NB4 (cell line): ENCODE measurements at regions not wholly inside any gene's neighbourhood (a gene's known extent, or its start where the extent isn't known, plus 50 kb on each side); places are given as distances from the start of the nearest gene placed in this dataset.

Experiments
- CTCF ChIP-seq: IDR thresholded peaks from one replicate; pipeline ENCODE4 v1.5.1; 2012; ENCODE audit warnings: low read depth, low read length
- MAX ChIP-seq: IDR thresholded peaks from 2 replicates; pipeline ENCODE4 v1.6.1; 2011; ENCODE audit warnings: low read depth, low read length
- MYC ChIP-seq: IDR thresholded peaks from 2 replicates; pipeline ENCODE4 v1.6.1; 2011; ENCODE audit warnings: low read depth, low read length
- POLR2A ChIP-seq: IDR thresholded peaks from 2 replicates; pipeline ENCODE4 v1.6.1; 2011; ENCODE audit warnings: mild to moderate bottlenecking; ENCODE audit not compliant: insufficient read length; ENCODE audit errors: extremely low read depth

- no peak for TF ChIP-seq CTCF
- no peak for TF ChIP-seq POLR2A
- no peak for TF ChIP-seq MAX
- no peak for TF ChIP-seq MYC
These were observed 186.9 kb upstream of the IRS2 start for GRCh38 chr13:109973279-109973678.
